GM12878 (cell line): ENCODE measurements at regions not wholly inside any gene's neighbourhood (a gene's known extent, or its start where the extent isn't known, plus 50 kb on each side); places are given as distances from the start of the nearest gene placed in this dataset.

Experiments used
- ATAC-seq: fragments of 200-7000 bp; cut with Tn5 transposase; 3 replicates; pipeline ENCODE4 v1.9.1; 2020; ENCODE audit warnings: mild to moderate bottlenecking, moderate library complexity
- BruUV-seq: library from RNA; stranded (reverse); fragments of 400-500 nt; replicated peaks from 2 replicates; lab custom pipeline; 2021; lab: Mats Ljungman, UMichigan
- CTCF ChIA-PET: fragments of 300-600 bp; sonication (Branson Sonifier 250); formaldehyde crosslinking; extraction: SDS; loops from one replicate; lab custom pipeline; 2021; ENCODE audit warnings: inconsistent platforms; lab: Yijun Ruan, JAX
- POLR2A ChIA-PET: fragments of 350-600 bp; formaldehyde crosslinking; extraction: SDS; loops from one replicate; lab custom pipeline; 2021; ENCODE audit warnings: inconsistent platforms; lab: Charles Lee
- RAD21 ChIA-PET: fragments of 300-600 bp; sonication (Branson Sonifier 250); formaldehyde crosslinking; loops from one replicate; lab custom pipeline; 2023; ENCODE audit warnings: antibody characterized with exemption; ENCODE audit not compliant: unreplicated experiment; lab: Charles Lee
- SMC1A ChIA-PET: fragments of 300-600 bp; sonication (Branson Sonifier 250); formaldehyde crosslinking; loops from one replicate; lab custom pipeline; 2023; ENCODE audit not compliant: unreplicated experiment, uncharacterized antibody; lab: Charles Lee
- DNase-seq: peaks from one replicate; pipeline ENCODE4 v3.0.0-alpha.2; 2011; ENCODE audit warnings: low read depth, low spot score
- FAIRE-seq: peaks from 3 replicates; lab custom pipeline; 2011; peaks lifted over from hg19 to GRCh38; lab: Jason Lieb, UNC
- H2AFZ ChIP-seq: 2 replicates; pipeline ENCODE4 v1.6.0; 2011; ENCODE audit warnings: low read depth, low read length, control low read depth; ENCODE audit not compliant: control insufficient read depth
- H3K27ac ChIP-seq: 2 replicates; pipeline ENCODE4 v1.5.1; 2011; ENCODE audit warnings: control low read depth; ENCODE audit not compliant: control insufficient read depth, insufficient read depth
- H3K27me3 ChIP-seq, 2 experiments: replicated peaks in 1 of 2; 2 replicates each; pipeline versions ENCODE4 v1.6.0 to v1.6.1; 2011; ENCODE audit warnings: low read length in 1 of 2; ENCODE audit not compliant: control insufficient read depth in 2 of 2, insufficient read depth in 2 of 2
- H3K36me3 ChIP-seq, 2 experiments: 2 replicates each; pipeline ENCODE4 v1.5.1; 2011; ENCODE audit warnings: low read length in 1 of 2; ENCODE audit not compliant: control insufficient read depth in 2 of 2, insufficient read depth in 2 of 2
- H3K4me1 ChIP-seq: 2 replicates; pipeline ENCODE4 v1.6.1; 2011; ENCODE audit warnings: mild to moderate bottlenecking, low read length, moderate library complexity, mixed read lengths; ENCODE audit not compliant: control insufficient read depth, insufficient read depth
- H3K4me2 ChIP-seq: 2 replicates; pipeline ENCODE4 v1.6.0; 2011; ENCODE audit warnings: control low read depth; ENCODE audit not compliant: control insufficient read depth, insufficient read depth
- H3K4me3 ChIP-seq: fragments of 200-600 bp; sonication (generic); 2 replicates; pipeline ENCODE4 v1.5.1; 2016
- H3K79me2 ChIP-seq: 2 replicates; pipeline ENCODE4 v1.6.0; 2011; ENCODE audit warnings: low read length; ENCODE audit not compliant: control insufficient read depth, insufficient read depth
- H3K9ac ChIP-seq: 2 replicates; pipeline ENCODE4 v1.8.0; 2011; ENCODE audit warnings: low read length, control low read depth, mixed read lengths; ENCODE audit not compliant: control insufficient read depth, insufficient read depth
- H3K9me3 ChIP-seq: replicated peaks from 3 replicates; pipeline ENCODE4 v1.5.1; 2011; ENCODE audit warnings: mild to moderate bottlenecking, low read length; ENCODE audit not compliant: control insufficient read depth, insufficient read depth
- H4K20me1 ChIP-seq: 2 replicates; pipeline ENCODE4 v1.6.0; 2011; ENCODE audit not compliant: control insufficient read depth, insufficient read depth
- NRF1 ChIP-seq: conservative IDR thresholded peaks from 2 replicates; pipeline ENCODE4 v1.6.1; 2011; ENCODE audit warnings: mild to moderate bottlenecking, low read depth, low read length, improper control_type of control experiment
- POLR2AphosphoS2 ChIP-seq: IDR thresholded peaks from 2 replicates; pipeline ENCODE4 v1.6.1; 2011; ENCODE audit warnings: low read depth, mild to moderate bottlenecking, low read length, improper control_type of control experiment, moderate library complexity
- RELA ChIP-seq: fragments of 450-650 bp; IDR thresholded peaks from 2 replicates; pipeline ENCODE4 v1.8.0; 2014; ENCODE audit warnings: borderline replicate concordance; ENCODE audit not compliant: partially characterized antibody
- TARDBP ChIP-seq: IDR thresholded peaks from 2 replicates; pipeline ENCODE4 v1.6.1; 2016; ENCODE audit warnings: borderline replicate concordance
- WGBS: methylation state at CpG from one replicate; pipeline ENCODE4 v1.1.6; 2016; ENCODE audit warnings: low lambda C conversion rate; ENCODE audit not compliant: insufficient replicate concordance, insufficient coverage; ENCODE audit errors: missing lambda C conversion rate; 5-methylcytosine and 5-hydroxymethylcytosine counted together
- in situ Hi-C: fragments of 300-500 bp; cut with MboI; formaldehyde crosslinking; loops from 9 replicates; pipeline ENCODE4 v1.14.3; 2018; ENCODE audit warnings: mixed read lengths
- intact Hi-C: fragments of 100-400 bp; cut with micrococcal nuclease; formaldehyde crosslinking; loops from one replicate; pipeline ENCODE4 v1.14.2; 2022; ENCODE audit not compliant: unreplicated experiment
- TF ChIP-seq, protein P1 (sequence below): fragments of 450-650 bp; IDR thresholded peaks from 2 replicates; pipeline ENCODE4 v1.6.1; 2016; ENCODE audit warnings: mild to moderate bottlenecking, moderate library complexity, borderline replicate concordance

DNA sequence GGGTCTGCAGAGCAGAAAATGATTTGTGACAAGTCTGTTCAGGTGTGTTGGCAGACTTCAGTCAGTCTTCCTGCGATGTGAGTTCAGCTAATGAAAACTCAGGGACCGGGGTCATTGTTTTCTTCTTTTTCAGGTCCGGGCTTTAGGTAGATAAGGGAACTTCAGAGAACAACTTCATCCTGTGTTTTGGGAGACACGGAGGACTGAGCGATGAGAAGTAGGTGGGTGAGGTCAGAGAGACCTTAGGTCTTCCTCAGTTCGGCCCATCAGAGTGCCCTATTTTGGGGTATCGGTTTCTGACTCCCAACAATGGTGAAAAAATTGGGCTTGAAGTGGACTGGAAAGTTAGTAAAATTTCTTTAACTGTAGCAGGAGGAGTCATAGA lies 88.9 kb upstream of the ATF7IP2 start:
- DNase-seq (peak; percentile 19), ATAC-seq (peak; percentile 64), FAIRE-seq (no peak)
- RAD21 ChIA-PET, result interaction anchor here (1.0 to 6.2 kb wide), 13 partner anchors 13 to 441 kb away, joined by 3 to 143 read pairs (median 5); partner anchors contain the start of gene ATF7IP2
- H3K36me3 ChIP-seq, result no peaks in the 10 kb centered on the region
- no peaks in the 10 kb centered on the region for H4K20me1 ChIP-seq
- H2AFZ ChIP-seq, result peak overlapping the region; percentile 81
- SMC1A ChIA-PET, result interaction anchor here (0.7 to 6.1 kb wide), 15 partner anchors 11 to 440 kb away, joined by 3 to 95 read pairs (median 4); no protein-coding TSS in a partner anchor
- peaks cover 7% of the 10 kb centered on the region; the same call in 2 of the 3 replicates for H3K9me3 ChIP-seq
- H3K4me2 ChIP-seq, result peak overlapping the region; percentile 99
- peak overlapping the region; percentile 99 for H3K27ac ChIP-seq
- CTCF ChIA-PET, result interaction anchor here (0.7 to 2.9 kb wide), 14 partner anchors 12 to 440 kb away, joined by 3 to 23 read pairs (median 5); partner anchors contain the start of gene GRIN2A
- POLR2A ChIA-PET, result interaction anchor here (0.6 to 6.7 kb wide), 9 partner anchors 11 to 1405 kb away, joined by 3 to 76 read pairs (median 4); no protein-coding TSS in a partner anchor
- in situ Hi-C loops, result no loop called here
- BruUV-seq, result TSS peak; percentile 100
- TF ChIP-seq NRF1 (no peak), POLR2AphosphoS2 (no peak), TARDBP (0 out of 2 replicates have a peak, but pooled peaks have one; percentile 17), RELA (no peak)
- TF ChIP-seq, protein P1, sequence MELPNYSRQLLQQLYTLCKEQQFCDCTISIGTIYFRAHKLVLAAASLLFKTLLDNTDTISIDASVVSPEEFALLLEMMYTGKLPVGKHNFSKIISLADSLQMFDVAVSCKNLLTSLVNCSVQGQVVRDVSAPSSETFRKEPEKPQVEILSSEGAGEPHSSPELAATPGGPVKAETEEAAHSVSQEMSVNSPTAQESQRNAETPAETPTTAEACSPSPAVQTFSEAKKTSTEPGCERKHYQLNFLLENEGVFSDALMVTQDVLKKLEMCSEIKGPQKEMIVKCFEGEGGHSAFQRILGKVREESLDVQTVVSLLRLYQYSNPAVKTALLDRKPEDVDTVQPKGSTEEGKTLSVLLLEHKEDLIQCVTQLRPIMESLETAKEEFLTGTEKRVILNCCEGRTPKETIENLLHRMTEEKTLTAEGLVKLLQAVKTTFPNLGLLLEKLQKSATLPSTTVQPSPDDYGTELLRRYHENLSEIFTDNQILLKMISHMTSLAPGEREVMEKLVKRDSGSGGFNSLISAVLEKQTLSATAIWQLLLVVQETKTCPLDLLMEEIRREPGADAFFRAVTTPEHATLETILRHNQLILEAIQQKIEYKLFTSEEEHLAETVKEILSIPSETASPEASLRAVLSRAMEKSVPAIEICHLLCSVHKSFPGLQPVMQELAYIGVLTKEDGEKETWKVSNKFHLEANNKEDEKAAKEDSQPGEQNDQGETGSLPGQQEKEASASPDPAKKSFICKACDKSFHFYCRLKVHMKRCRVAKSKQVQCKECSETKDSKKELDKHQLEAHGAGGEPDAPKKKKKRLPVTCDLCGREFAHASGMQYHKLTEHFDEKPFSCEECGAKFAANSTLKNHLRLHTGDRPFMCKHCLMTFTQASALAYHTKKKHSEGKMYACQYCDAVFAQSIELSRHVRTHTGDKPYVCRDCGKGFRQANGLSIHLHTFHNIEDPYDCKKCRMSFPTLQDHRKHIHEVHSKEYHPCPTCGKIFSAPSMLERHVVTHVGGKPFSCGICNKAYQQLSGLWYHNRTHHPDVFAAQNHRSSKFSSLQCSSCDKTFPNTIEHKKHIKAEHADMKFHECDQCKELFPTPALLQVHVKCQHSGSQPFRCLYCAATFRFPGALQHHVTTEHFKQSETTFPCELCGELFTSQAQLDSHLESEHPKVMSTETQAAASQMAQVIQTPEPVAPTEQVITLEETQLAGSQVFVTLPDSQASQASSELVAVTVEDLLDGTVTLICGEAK, result 0 out of 2 replicates have a peak, but pooled peaks have one; percentile 17
- TF ChIP-seq, all 136 proteins: peak for 2
- H3K27me3 ChIP-seq, result no peaks in the 10 kb centered on the region
- peak overlapping the region; percentile 50; the same call in 1 of the 2 replicates for H3K4me3 ChIP-seq
- H3K4me1 ChIP-seq, result peaks cover 31% of the 10 kb centered on the region
- WGBS, result under 1% methylated on average over 7 of the region's 7 CpGs
- no peaks in the 10 kb centered on the region for H3K79me2 ChIP-seq
- H3K9ac ChIP-seq, result peak overlapping the region; percentile 88
- intact Hi-C loops, result loop anchor here (1.0 to 2.0 kb wide), 3 partner anchors 15 to 38 kb away; no protein-coding TSS in a partner anchor
